Uterus (tissue), 2 donors: ENCODE measurements at regions not wholly inside any gene's neighbourhood (a gene's known extent, or its start where the extent isn't known, plus 50 kb on each side); places are given as distances from the start of the nearest gene placed in this dataset.

ENCODE experiments used
- CTCF ChIP-seq, 4 experiments: fragments of 200-600 bp in 2 of 4; fragments of 450-650 bp in 2 of 4; sonication (generic) in 2 of 4; IDR thresholded peaks; one replicate each; pipeline ENCODE4 v1.5.1; 2016 to 2019; ENCODE audit warnings: antibody characterized with exemption in 4 of 4, mild to moderate bottlenecking in 2 of 4, moderate library complexity in 1 of 4
- POLR2A ChIP-seq, 2 donors: fragments of 450-650 bp; IDR thresholded peaks; one replicate each; pipeline ENCODE4 v1.6.1; 2016; ENCODE audit warnings: antibody characterized with exemption in 2 of 2, mild to moderate bottlenecking in 1 of 2, moderate library complexity in 1 of 2

DNA sequence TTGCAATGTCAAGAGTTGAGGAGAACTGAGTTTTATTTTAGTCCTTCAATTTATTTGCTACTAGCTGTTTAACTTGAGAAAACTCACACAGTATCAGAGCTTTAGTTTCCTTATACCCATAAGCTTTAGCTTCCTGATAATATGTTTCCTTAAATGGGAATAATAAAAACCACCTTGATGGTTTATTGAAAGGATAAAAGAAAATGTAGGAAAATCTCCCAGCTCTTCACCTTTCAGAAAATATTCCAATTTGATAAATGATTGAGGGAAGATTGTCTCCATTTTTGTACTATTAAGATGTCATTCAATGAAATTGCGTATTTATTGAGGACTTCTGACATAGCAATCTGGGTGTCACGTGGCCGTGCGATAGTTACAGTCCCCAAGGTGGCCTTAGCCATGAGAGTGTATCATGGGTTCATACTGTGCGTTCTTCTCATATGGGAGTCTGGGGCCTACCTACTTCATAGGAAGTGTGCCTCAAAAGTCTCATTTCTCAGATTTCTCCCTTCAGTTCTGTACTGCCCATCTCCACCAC lies 296.3 kb upstream of the BMP2 start:
- TF ChIP-seq CTCF (IDR thresholded peaks at IDR 0.05) (no peak), POLR2A (IDR thresholded peaks at IDR 0.05) (no peak)
